CD4-positive, alpha-beta T cell treated with Interleukin-2 at 100 ng/mL for 4 hours (primary cell): ENCODE measurements at regions not wholly inside any gene's neighbourhood (a gene's known extent, or its start where the extent isn't known, plus 50 kb on each side); places are given as distances from the start of the nearest gene placed in this dataset.

Experiments
- DNase-seq: peaks from one replicate; pipeline ENCODE4 v3.0.0-alpha.2; 2020; ENCODE audit warnings: low spot score

GRCh38 chr11:112465433-112466024 lies 204.9 kb upstream of the PLET1 start:
- no peak for DNase-seq

DNA sequence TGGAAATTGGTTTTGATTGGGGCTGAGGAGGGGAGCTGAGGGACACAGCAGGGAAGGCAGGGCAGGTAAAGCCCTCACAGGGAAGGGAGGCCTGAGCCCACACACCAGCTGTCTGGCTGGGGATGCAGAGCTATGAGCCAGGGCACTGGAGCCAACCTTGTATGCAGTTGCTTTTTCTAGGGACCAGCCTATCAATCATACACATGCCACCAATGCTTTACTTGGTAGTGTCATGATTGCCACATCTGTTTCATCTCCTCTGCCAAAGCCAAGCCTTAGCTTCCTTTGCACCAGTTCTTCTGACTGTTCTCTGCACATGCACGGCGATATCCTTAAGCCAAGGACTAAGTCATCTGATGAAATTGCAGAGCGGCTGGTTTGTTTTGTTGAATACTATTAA lies 207.1 kb upstream of the PLET1 start:
- no peak for DNase-seq

DNA sequence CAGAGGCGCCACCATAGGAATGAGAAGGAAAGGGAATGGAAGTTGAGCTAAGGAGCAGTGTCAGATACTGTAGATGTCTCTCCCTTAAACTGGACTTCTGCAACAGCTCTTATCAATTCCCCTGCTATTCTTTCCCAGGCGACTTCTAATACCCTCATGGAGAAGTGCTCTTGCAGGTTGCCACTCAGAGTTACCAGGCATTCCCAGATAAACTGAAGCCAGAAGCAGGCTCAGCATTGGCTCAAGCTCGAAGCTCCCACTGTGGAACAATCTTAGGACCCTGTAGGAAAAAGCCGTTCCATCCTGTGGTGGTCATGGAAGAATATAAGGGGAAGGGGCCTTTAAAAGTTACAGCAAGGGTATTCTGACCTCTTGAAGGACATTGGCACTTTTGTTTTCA lies 208.7 kb upstream of the PLET1 start:
- DNase-seq: no peak

DNA sequence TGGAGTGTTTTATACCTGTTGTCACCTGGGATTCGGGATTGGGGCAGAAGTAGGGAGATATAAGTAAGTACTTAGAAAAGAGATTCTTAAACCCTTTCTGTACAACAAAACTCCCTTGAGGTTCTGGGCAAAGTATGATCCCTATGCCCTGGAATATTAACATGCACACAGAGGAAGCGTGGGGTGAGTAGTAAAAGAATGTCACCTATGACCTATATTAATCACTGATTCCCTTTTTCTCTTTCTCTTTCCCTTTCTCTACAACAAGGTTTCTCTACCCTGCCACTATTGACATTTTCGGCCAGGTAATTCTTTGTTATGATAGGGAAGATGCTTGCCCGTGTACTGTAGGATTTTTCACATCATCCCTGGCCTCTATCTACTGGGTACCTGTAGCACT lies 209.7 kb upstream of the PLET1 start:
- DNase-seq: no peak

- DNase-seq: no peak
Observed at GRCh38 chr11:112471731-112472130, 211.1 kb upstream of the PLET1 start.

- no peak for DNase-seq
Observed at GRCh38 chr11:112477152-112477551, 216.5 kb upstream of the PLET1 start.

DNA sequence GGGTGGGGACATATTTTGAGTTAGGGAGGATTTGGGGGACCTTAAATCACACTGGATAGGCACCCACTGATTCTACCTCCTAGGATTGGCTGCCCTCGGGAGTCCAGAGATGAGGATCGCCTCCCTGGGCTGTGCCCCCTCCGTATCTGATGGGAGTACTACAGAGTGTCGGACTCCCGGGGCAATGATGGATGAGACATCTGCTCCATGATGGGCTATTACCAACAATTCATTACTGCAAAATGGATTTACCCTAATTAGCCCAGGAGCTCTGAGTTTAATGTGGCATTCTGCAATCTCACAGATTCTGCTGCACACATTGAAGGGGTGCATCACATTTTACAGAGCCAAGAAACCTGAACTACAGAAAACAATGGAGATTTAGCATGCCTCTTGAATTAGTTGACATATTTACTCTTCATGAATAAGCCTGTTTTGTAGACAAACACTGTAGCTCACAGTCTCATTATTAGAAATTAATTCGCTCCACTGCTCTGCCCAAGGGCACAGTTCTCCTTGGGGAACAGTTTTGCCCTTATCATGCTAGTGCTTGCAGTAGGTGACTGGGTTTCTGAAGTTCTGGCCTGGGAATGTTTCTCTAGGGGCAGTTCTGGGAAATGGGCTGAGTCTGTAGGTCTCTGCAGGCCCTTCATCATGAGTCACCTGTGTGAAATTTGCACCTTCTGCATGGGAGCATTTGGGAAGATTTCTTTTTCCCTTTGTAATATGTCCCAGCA lies 217.1 kb upstream of the PLET1 start:
- no peak for DNase-seq

GRCh38 chr11:112478806-112479205 lies 218.1 kb upstream of the PLET1 start:
- no peak for DNase-seq

DNA sequence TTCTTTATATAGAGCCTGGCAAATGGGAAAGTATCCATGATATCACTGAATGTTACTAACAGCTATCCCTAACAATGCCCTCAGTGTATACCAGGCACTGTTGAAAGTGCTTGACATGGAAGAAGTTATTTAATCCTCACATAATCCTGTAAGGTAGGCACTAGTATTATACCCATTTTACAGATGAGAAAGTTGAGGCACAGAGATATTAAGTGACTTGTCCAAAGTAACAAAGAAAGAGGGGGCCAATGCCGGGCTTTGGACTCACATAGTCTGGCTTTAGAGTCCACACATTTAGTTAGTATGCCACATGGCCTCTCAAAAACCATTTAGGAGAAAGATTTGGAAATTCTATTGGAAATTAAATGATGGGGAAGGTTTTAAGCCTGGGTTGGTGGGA lies 220.8 kb upstream of the PLET1 start:
- no peak for DNase-seq

DNA sequence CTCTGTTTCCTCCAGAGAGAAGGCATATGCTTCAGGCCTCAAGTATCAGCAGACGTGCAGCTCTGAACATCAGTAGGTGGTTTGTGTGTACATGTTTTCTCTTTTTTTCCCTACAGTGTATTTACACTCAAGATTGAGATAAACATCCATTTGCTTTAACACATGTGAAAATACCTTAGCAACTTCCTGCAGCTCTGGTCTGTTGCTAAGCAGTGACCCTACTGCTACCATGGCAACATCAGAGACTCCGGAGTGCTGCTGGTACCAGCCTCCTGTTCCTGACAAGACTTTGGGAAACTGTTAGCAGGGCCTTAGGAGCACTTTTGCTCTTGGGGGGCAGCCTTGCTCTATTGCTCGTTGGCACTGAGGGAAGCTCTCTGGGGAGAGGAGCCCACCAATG lies 221.2 kb upstream of the PLET1 start:
- no peak for DNase-seq

GRCh38 chr11:112485280-112485679 lies 224.6 kb upstream of the PLET1 start:
- no peak for DNase-seq

DNA sequence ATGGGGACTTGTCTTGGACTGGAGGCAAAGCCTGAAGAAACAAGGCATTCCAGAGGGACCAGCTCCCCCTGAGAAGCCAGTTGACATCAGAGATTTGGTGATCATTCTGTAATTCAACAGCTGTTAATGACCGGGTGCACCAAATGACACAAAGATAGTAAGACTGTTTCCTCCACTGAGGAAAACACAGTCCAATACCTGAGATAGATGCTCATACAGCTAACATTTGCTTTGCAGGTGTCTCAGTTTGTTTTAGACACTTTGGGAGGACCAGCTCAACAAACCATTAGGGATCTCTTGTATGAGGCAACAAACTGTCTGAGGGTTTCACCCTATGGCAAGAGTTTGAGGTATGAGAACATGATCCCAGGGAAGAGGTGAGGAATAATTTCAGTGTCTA lies 237.2 kb upstream of the PLET1 start:
- no peak for DNase-seq

- no peak for DNase-seq
Observed at GRCh38 chr11:112498701-112499100, 238.0 kb upstream of the PLET1 start.

GRCh38 chr11:112499153-112499880 lies 238.7 kb upstream of the PLET1 start:
- no peak for DNase-seq

DNA sequence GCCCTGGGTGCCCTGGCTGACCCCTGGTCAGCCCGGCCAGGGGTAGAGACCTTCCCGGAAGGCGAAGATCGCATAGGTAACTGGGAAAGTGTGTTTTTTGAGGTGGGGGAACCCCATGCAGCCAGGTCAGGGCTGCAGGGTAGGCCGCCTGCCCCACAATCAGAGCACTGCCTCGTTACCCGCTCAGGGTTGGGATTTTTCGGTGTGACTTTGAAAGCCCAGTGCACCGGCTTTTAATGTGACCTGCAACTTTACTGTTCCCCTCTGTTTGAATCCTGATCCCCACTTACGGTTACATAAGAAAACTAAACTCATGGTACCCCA lies 239.2 kb upstream of the PLET1 start:
- no peak for DNase-seq

DNA sequence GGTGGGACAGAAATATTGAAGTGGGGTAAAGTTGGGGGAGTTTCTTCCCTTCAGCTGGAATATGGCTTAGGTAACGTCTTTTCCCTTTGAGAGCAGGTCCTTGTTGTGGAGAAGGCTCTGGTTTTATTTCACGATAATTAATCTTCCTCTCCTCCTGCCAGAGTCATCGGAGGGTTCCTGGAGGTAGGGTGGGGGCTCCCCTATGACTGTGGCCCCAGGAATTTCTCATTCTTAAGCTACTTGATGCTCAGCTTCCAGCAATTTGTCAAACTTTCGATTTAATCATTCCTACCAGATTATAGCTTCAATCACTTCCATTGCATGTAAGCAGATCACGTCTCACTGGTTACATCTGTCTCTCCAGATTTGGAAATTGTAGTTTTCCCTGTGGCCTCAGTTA lies 242.8 kb upstream of the PLET1 start:
- no peak for DNase-seq

GRCh38 chr11:112504056-112504455 lies 243.4 kb upstream of the PLET1 start:
- DNase-seq: no peak

DNA sequence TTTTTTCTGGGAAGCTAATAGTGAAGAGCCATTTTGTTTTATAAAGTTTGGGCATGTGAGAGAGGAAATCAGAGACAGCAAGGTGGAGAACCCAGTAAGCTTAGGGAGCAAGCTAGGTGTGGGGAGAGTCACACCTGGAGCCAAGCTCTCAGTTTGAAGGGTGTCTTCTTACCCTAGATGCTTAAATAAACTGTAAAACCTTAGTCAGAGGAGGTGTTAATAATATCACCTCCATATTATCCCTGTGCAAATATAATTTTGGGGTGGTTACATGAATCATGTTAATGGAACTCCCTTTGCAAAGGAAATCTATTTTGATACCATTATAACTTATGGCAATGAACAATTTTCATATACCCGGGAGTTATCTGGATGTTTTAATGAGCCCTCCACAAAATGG lies 246.2 kb upstream of the PLET1 start:
- DNase-seq: no peak

- no peak for DNase-seq
Observed at GRCh38 chr11:112507281-112507680, 246.6 kb upstream of the PLET1 start.

- DNase-seq: no peak
Observed at GRCh38 chr11:112508750-112509149, 248.1 kb upstream of the PLET1 start.

DNA sequence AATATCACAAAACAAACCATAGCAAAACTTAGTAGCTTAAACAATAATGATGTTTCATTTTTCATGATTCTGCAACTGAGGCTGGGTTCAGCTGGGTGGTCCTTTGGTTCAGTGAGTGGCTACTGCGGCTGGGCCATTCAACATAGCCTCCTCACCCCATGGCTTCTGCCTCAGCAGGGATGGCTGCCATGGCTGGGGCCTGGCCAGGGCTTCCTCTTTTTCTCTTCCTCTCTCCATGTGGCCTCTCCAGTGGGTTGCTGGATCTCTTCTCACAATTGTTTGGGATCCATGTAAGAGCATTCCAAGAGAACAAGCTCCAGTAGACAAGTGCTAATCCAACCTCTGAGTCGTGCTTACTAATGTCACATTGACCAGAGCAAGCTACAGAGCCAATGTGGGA lies 248.6 kb upstream of the PLET1 start:
- DNase-seq: no peak

DNA sequence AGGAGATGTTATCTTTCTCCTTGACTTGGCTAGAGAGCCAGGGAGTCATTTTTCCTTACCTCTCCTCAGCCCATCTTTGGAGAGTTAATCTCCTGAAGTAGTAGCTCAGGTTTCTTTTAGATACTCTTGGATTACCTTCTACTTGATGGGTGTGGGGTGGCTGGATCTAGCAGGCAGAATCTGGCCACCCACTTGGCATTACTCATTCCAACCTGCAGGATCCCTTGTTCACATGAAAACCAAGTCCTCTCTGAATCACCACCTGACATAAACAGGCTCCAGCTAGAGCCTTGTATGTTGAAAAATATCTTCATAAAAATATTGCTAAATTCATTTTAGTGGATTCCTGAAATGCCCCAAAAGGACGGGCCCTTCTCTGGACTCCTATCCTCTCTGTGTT lies 250.6 kb upstream of the PLET1 start:
- DNase-seq: no peak

GRCh38 chr11:112511911-112512310 lies 251.3 kb upstream of the PLET1 start:
- no peak for DNase-seq

DNA sequence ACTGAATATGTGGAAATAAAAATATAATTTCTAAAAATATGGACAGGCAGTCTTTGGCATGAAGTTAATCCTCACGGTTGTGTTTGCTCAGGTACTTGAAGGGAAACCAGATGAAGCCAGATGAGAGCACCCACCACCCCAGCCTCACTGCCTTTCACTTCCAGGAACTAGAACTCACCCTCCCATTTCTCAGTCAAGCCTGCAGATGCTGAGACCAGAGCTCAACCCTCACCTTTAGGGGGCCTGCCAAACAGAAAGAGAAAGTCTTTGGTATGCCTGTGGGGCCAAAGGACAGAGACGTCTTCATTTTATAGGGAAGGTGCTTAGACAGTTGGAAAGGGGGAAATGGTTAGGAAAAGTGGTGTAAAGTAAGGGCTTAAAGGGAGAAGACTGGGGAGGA lies 252.8 kb upstream of the PLET1 start:
- no peak for DNase-seq
